K562 (cell line): ENCODE measurements at regions not wholly inside any gene's neighbourhood (a gene's known extent, or its start where the extent isn't known, plus 50 kb on each side); places are given as distances from the start of the nearest gene placed in this dataset.

ENCODE experiments used
- ATAC-seq: fragments of 200-7000 bp; cut with Tn5 transposase; 3 replicates; pipeline ENCODE4 v1.9.1; 2020; ENCODE audit warnings: moderate library complexity
- BruUV-seq: library from RNA; stranded (reverse); fragments of 400-500 nt; replicated peaks from 2 replicates; lab custom pipeline; 2021; lab: Mats Ljungman, UMichigan
- CTCF ChIA-PET: fragments of 300-600 bp; formaldehyde crosslinking; extraction: SDS; loops from one replicate; lab custom pipeline; 2021; ENCODE audit warnings: low intra/inter-chr PET ratio; lab: Yijun Ruan, JAX
- POLR2A ChIA-PET: fragments of 300-600, 350-650 bp; sonication (Branson Sonifier 250); formaldehyde crosslinking; extraction: SDS; loops from one replicate; lab custom pipeline; 2021; ENCODE audit warnings: antibody characterized with exemption, inconsistent platforms; lab: Yijun Ruan, JAX
- DNase-seq, 4 experiments: peaks; one replicate each; pipeline versions ENCODE4 v3.0.0 to v3.0.0-alpha.2; 2011 to 2018; ENCODE audit warnings: low spot score in 3 of 4, mixed read lengths in 3 of 4; ENCODE audit errors: extremely low read depth in 1 of 4
- FAIRE-seq: peaks from 2 replicates; lab custom pipeline; 2011; peaks lifted over from hg19 to GRCh38; lab: Jason Lieb, UNC
- H2AFZ ChIP-seq: 2 replicates; pipeline ENCODE4 v1.6.0; 2011; ENCODE audit warnings: low read depth, low read length, control low read depth, inconsistent platforms
- H3K27ac ChIP-seq: fragments of 200-600 bp; 3 replicates; pipeline ENCODE4 v1.8.0; 2011; ENCODE audit warnings: low read depth, mild to moderate bottlenecking, control low read depth, inconsistent platforms, low read length, moderate library complexity, mixed read lengths; ENCODE audit errors: extremely low read depth
- H3K27me3 ChIP-seq, 2 experiments: fragments of 300-600 bp in 1 of 2; 2 replicates in 1 of 2; 3 replicates in 1 of 2; pipeline versions ENCODE4 v1.6.0 to v1.8.0; 2011; ENCODE audit warnings: inconsistent platforms in 2 of 2, low read length in 2 of 2, mild to moderate bottlenecking in 1 of 2, mixed read lengths in 1 of 2, moderate library complexity in 1 of 2; ENCODE audit not compliant: control insufficient read depth in 2 of 2, insufficient read depth in 2 of 2
- H3K36me3 ChIP-seq: fragments of 300-600 bp; 3 replicates; pipeline ENCODE4 v1.8.0; 2011; ENCODE audit warnings: mild to moderate bottlenecking, low read length, inconsistent platforms; ENCODE audit not compliant: control insufficient read depth, insufficient read depth
- H3K4me1 ChIP-seq, 2 experiments: fragments of 200-600 bp in 1 of 2; replicated peaks in 1 of 2; 2 replicates in 1 of 2; 3 replicates in 1 of 2; pipeline versions ENCODE4 v1.5.1 to v1.8.0; 2011; ENCODE audit warnings: inconsistent platforms in 2 of 2, low read length in 2 of 2, mild to moderate bottlenecking in 1 of 2, mixed read lengths in 1 of 2, moderate library complexity in 1 of 2; ENCODE audit not compliant: control insufficient read depth in 2 of 2, insufficient read depth in 2 of 2
- H3K4me2 ChIP-seq: 2 replicates; pipeline ENCODE4 v1.6.1; 2011; ENCODE audit warnings: low read length, control low read depth, inconsistent platforms, mixed read lengths; ENCODE audit not compliant: insufficient read depth
- H3K4me3 ChIP-seq: fragments of 200-600 bp; sonication (generic), shearing (Covaris generic); 2 replicates; pipeline ENCODE4 v1.5.1; 2016; ENCODE audit warnings: control low read depth, inconsistent platforms
- H3K79me2 ChIP-seq: fragments of 200-600 bp; 3 replicates; pipeline ENCODE4 v1.8.0; 2011; ENCODE audit warnings: low read length, inconsistent platforms; ENCODE audit not compliant: control insufficient read depth, insufficient read depth
- H3K9ac ChIP-seq, 2 experiments: 2 replicates each; pipeline versions ENCODE4 v1.6.0 to v1.6.1; 2011; ENCODE audit warnings: low read depth in 2 of 2, low read length in 2 of 2, control low read depth in 1 of 2, inconsistent platforms in 1 of 2, mild to moderate bottlenecking in 1 of 2, mixed read lengths in 1 of 2; ENCODE audit not compliant: insufficient read depth in 1 of 2
- H3K9me1 ChIP-seq: one replicate; pipeline ENCODE4 v1.6.0; 2011; ENCODE audit warnings: inconsistent platforms, mild to moderate bottlenecking, low read length, moderate library complexity; ENCODE audit not compliant: control insufficient read depth, insufficient read depth
- H3K9me3 ChIP-seq: replicated peaks from 2 replicates; pipeline ENCODE4 v1.5.1; 2011; ENCODE audit warnings: low read depth, low read length, inconsistent platforms; ENCODE audit not compliant: control insufficient read depth, insufficient read depth
- H4K20me1 ChIP-seq: replicated peaks from 2 replicates; pipeline ENCODE4 v1.6.1; 2011; ENCODE audit warnings: low read length, inconsistent platforms, mixed read lengths; ENCODE audit not compliant: control insufficient read depth, insufficient read depth
- ADNP ChIP-seq: fragments of 200-800 bp; sonication (Bioruptor generic); IDR thresholded peaks from 2 replicates; pipeline ENCODE4 v1.6.1; 2016; ENCODE audit warnings: missing genetic modification characterization, missing compliant biosample characterization
- CBX3 ChIP-seq, 2 experiments: IDR thresholded peaks; 1 replicate in 1 of 2; 2 replicates in 1 of 2; pipeline ENCODE4 v1.6.1; 2012; ENCODE audit warnings: inconsistent platforms in 2 of 2, low read length in 2 of 2, borderline replicate concordance in 1 of 2, control low read depth in 1 of 2
- CBX8 ChIP-seq: fragments of 200-600 bp; sonication (generic); IDR thresholded peaks from 2 replicates; pipeline ENCODE4 v1.6.1; 2012; ENCODE audit warnings: borderline replicate concordance, mixed run types, low read depth, mild to moderate bottlenecking, moderate library complexity, mixed read lengths, low read length, control low read depth, inconsistent platforms; ENCODE audit not compliant: poor library complexity, severe bottlenecking; ENCODE audit errors: extremely low read depth
- CXXC5 ChIP-seq: fragments of 250-450 bp; sonication (Bioruptor Pico); IDR thresholded peaks from 2 replicates; pipeline ENCODE4 v1.8.0; 2022; ENCODE audit warnings: inconsistent platforms, mild to moderate bottlenecking, moderate library complexity
- ELF4 ChIP-seq: fragments of 450-650 bp; formaldehyde crosslinking; IDR thresholded peaks from 2 replicates; pipeline ENCODE4 v1.4.0; 2022; ENCODE audit warnings: missing genetic modification characterization
- EWSR1 ChIP-seq: fragments of 450-650 bp; IDR thresholded peaks from 2 replicates; pipeline ENCODE4 v1.6.1; 2018; ENCODE audit warnings: borderline replicate concordance, mild to moderate bottlenecking, low read depth, moderate library complexity; ENCODE audit not compliant: partially characterized antibody
- GABPA ChIP-seq: fragments of 200-800 bp; sonication (Bioruptor generic); conservative IDR thresholded peaks from 2 replicates; pipeline ENCODE4 v1.6.1; 2016; ENCODE audit warnings: low read depth, missing genetic modification characterization, missing compliant biosample characterization
- LEF1 ChIP-seq: fragments of 450-650 bp; IDR thresholded peaks from 2 replicates; pipeline ENCODE4 v1.6.1; 2016; ENCODE audit warnings: mild to moderate bottlenecking
- SAP30 ChIP-seq: fragments of 200-600 bp; sonication (generic); IDR thresholded peaks from 2 replicates; pipeline ENCODE4 v1.6.1; 2012; ENCODE audit warnings: borderline replicate concordance, low read depth, mild to moderate bottlenecking, moderate library complexity, low read length, control low read depth, inconsistent platforms; ENCODE audit not compliant: insufficient read depth, poor library complexity, severe bottlenecking
- ZBTB8A ChIP-seq: fragments of 450-650 bp; IDR thresholded peaks from 2 replicates; pipeline ENCODE4 v1.6.1; 2018; ENCODE audit warnings: mild to moderate bottlenecking, moderate library complexity; ENCODE audit not compliant: partially characterized antibody
- ZFP1 ChIP-seq: fragments of 450-650 bp; formaldehyde crosslinking; IDR thresholded peaks from 2 replicates; pipeline ENCODE4 v1.4.0; 2020; ENCODE audit warnings: mild to moderate bottlenecking, mixed read lengths
- ZNF133 ChIP-seq: fragments of 250-450 bp; sonication (Bioruptor Pico); IDR thresholded peaks from 2 replicates; pipeline ENCODE4 v1.4.0; 2020; ENCODE audit warnings: mild to moderate bottlenecking
- ZNF778 ChIP-seq: fragments of 450-650 bp; formaldehyde crosslinking; IDR thresholded peaks from 2 replicates; pipeline ENCODE4 v1.4.0; 2020; ENCODE audit warnings: mild to moderate bottlenecking, moderate library complexity
- WGBS: fragments of 100-300 bp; shearing (Covaris generic); methylation state at CpG from one replicate; pipeline ENCODE4 v1.1.6; 2016; ENCODE audit warnings: low coverage, mixed read lengths; ENCODE audit not compliant: insufficient coverage; ENCODE audit errors: missing lambda C conversion rate; 5-methylcytosine and 5-hydroxymethylcytosine counted together
- in situ Hi-C: fragments of 300-500 bp; cut with MboI; formaldehyde crosslinking; loops from 4 replicates; pipeline ENCODE4 v1.15.0; 2018; ENCODE audit warnings: inconsistent platforms, mixed read lengths
- intact Hi-C: fragments of 100-400 bp; cut with micrococcal nuclease; formaldehyde crosslinking; loops from 2 replicates; pipeline ENCODE4 v1.14.2; 2022
- TF ChIP-seq, protein P1 (sequence below): sonication (generic); formaldehyde crosslinking; IDR thresholded peaks from 2 replicates; pipeline ENCODE4 v1.8.0; 2022; ENCODE audit warnings: mild to moderate bottlenecking, missing genetic modification reagents
- TF ChIP-seq, protein P2 (sequence below), 3 experiments: fragments of 200-800 bp in 1 of 3; fragments of 250-450 bp in 1 of 3; fragments of 450-650 bp in 1 of 3; sonication (Bioruptor Pico) in 1 of 3; sonication (Bioruptor generic) in 1 of 3; formaldehyde crosslinking in 1 of 3; IDR thresholded peaks; 2 replicates each; pipeline versions ENCODE4 v1.6.1 to v1.8.0; 2016 to 2022; ENCODE audit warnings: mild to moderate bottlenecking in 2 of 3, missing genetic modification characterization in 2 of 3, missing compliant biosample characterization in 1 of 3, moderate library complexity in 1 of 3

DNA sequence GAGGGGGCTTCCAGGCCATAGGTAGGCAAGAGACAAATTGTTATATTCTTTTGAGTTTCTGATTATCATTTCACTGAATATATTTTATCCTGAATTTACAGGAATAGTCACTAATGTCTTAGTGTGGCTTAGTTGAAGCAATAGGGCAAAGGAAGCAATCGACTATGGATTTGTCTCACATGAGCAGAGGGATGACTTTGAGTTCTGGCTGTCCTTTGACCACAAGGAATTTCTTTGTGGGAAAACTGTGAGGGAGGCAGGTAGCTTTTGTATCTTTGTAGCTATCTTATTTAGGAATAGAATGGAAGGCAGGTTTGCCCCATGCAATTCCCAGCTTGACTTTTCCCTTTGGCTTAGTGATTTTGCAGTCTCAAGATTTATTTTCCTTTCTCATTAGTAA lies 207.3 kb upstream of the ANXA10 start:
- Histone ChIP-seq H3K4me1 (no peaks in the 10 kb centered on the region), H3K4me3 (no peak overlapping the region), H3K27me3 (no peaks in the 10 kb centered on the region), H3K4me2 (no peak overlapping the region), H2AFZ (no peak overlapping the region), H3K79me2 (no peaks in the 10 kb centered on the region), H3K27ac (no peak overlapping the region), H3K9me1 (no peaks in the 10 kb centered on the region), H3K9ac (no peak overlapping the region), H3K9me3 (no peaks in the 10 kb centered on the region), H4K20me1 (no peaks in the 10 kb centered on the region), H3K36me3 (no peaks in the 10 kb centered on the region)
- intact Hi-C loops (no loop called here), in situ Hi-C loops (no loop called here)
- WGBS = 0% methylated on average over 1 of the region's 1 CpG
- no peak for ATAC-seq
- BruUV-seq = no TSS peak
- CTCF ChIA-PET = no interaction called here
- DNase-seq = no peak
- no peak for FAIRE-seq
- POLR2A ChIA-PET = no interaction called here
- TF ChIP-seq, protein P1, sequence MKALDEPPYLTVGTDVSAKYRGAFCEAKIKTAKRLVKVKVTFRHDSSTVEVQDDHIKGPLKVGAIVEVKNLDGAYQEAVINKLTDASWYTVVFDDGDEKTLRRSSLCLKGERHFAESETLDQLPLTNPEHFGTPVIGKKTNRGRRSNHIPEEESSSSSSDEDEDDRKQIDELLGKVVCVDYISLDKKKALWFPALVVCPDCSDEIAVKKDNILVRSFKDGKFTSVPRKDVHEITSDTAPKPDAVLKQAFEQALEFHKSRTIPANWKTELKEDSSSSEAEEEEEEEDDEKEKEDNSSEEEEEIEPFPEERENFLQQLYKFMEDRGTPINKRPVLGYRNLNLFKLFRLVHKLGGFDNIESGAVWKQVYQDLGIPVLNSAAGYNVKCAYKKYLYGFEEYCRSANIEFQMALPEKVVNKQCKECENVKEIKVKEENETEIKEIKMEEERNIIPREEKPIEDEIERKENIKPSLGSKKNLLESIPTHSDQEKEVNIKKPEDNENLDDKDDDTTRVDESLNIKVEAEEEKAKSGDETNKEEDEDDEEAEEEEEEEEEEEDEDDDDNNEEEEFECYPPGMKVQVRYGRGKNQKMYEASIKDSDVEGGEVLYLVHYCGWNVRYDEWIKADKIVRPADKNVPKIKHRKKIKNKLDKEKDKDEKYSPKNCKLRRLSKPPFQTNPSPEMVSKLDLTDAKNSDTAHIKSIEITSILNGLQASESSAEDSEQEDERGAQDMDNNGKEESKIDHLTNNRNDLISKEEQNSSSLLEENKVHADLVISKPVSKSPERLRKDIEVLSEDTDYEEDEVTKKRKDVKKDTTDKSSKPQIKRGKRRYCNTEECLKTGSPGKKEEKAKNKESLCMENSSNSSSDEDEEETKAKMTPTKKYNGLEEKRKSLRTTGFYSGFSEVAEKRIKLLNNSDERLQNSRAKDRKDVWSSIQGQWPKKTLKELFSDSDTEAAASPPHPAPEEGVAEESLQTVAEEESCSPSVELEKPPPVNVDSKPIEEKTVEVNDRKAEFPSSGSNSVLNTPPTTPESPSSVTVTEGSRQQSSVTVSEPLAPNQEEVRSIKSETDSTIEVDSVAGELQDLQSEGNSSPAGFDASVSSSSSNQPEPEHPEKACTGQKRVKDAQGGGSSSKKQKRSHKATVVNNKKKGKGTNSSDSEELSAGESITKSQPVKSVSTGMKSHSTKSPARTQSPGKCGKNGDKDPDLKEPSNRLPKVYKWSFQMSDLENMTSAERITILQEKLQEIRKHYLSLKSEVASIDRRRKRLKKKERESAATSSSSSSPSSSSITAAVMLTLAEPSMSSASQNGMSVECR (CRISPR knock-in tag) = no peak
- TF ChIP-seq ZNF133 (CRISPR knock-in tag) (no peak), EWSR1 (no peak), CBX8 (no peak), SAP30 (no peak), GABPA (tag) (no peak), ZBTB8A (no peak), CBX3 (IDR thresholded peaks at IDR 0.05; ENCODE audit: borderline replicate concordance in 1 of 2, low read length in 2 of 2) (no peak), ZNF778 (CRISPR knock-in tag) (no peak), ZFP1 (CRISPR knock-in tag) (no peak), ADNP (tag) (no peak), CXXC5 (CRISPR knock-in tag) (no peak), LEF1 (no peak), ELF4 (CRISPR knock-in tag) (no peak)
- TF ChIP-seq, protein P2, sequence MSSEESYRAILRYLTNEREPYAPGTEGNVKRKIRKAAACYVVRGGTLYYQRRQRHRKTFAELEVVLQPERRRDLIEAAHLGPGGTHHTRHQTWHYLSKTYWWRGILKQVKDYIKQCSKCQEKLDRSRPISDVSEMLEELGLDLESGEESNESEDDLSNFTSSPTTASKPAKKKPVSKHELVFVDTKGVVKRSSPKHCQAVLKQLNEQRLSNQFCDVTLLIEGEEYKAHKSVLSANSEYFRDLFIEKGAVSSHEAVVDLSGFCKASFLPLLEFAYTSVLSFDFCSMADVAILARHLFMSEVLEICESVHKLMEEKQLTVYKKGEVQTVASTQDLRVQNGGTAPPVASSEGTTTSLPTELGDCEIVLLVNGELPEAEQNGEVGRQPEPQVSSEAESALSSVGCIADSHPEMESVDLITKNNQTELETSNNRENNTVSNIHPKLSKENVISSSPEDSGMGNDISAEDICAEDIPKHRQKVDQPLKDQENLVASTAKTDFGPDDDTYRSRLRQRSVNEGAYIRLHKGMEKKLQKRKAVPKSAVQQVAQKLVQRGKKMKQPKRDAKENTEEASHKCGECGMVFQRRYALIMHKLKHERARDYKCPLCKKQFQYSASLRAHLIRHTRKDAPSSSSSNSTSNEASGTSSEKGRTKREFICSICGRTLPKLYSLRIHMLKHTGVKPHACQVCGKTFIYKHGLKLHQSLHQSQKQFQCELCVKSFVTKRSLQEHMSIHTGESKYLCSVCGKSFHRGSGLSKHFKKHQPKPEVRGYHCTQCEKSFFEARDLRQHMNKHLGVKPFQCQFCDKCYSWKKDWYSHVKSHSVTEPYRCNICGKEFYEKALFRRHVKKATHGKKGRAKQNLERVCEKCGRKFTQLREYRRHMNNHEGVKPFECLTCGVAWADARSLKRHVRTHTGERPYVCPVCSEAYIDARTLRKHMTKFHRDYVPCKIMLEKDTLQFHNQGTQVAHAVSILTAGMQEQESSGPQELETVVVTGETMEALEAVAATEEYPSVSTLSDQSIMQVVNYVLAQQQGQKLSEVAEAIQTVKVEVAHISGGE (CRISPR knock-in tag; IDR thresholded peaks at IDR 0.05) = no peak
